GOT3 (cell line): ENCODE measurements at regions not wholly inside any gene's neighbourhood (a gene's known extent, or its start where the extent isn't known, plus 50 kb on each side); places are given as distances from the start of the nearest gene placed in this dataset.
"Not testable (repeated sequence)": the region's sequence is repeated elsewhere in the genome, so short reads cannot be mapped to it uniquely, and the experiment has no call there.

ENCODE experiments used
- DNase-seq: peaks from one replicate; lab custom pipeline; 2025; ENCODE audit warnings: mixed read lengths; lab: John Stamatoyannopoulos, UW

GRCh38 chrX:130552444-130553073, 150.8 kb downstream of the RBMX2 start:
- DNase-seq, result no peak

DNA sequence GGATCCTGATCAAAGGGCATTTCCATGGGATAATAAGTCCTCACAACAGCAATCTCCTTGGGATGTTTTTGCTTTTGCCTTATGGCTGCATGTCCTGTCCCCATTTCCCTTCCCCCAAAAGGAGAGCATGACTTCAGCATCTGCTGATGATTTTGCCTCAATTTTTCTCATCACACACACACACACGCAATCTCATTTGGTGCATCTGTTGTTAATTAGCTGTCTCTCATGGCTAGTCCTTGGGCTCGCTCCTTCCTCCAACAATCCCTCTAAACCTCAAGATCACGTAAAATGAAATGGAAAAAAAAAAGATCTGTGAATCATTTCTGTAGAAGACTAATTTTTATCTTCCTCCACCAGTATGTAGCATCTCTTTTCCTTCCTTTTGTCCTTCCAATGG, 153.6 kb downstream of the RBMX2 start:
- DNase-seq, result no peak

GRCh38 chrX:130555757-130556156, 154.0 kb downstream of the RBMX2 start:
- DNase-seq, result no peak

DNA sequence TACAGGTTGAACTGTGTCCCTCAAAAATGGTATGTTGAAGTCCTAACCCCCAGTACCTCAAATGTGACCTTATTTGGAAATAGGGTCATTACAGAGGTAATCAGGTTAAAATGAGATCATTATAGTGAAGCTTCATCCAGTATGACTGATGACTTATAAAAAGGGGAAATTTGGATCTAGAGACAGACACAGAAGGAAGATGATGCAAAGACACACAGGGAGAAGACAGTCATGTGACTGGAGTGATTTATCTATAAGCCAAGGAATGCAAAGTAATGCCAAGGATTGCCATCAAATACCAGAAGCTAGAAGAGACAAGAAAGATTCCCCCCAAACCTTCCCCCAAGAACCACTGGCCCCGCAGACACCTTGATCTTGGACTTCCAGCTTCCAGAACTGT, 155.2 kb downstream of the RBMX2 start:
- no peak for DNase-seq

DNA sequence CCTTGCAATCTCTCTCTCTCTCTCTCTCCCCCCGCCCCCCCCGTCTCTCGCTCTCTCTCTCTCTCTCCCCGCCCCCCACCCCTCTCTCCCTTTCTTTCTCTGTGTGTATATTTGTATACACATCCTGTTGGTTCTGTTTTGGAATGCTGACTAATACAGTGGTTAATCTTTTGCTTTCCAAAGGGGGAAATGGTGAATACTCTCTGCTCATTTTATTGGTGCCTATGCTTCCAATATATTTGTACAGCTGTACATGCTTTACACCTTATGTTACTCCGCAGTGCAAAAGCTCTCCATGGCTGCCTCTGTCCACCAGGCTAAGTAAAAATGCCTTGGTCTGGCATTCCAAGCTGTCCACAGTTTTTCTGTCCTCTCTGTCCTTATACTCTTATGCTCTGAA, 158.8 kb downstream of the RBMX2 start:
- DNase-seq, result no peak

DNA sequence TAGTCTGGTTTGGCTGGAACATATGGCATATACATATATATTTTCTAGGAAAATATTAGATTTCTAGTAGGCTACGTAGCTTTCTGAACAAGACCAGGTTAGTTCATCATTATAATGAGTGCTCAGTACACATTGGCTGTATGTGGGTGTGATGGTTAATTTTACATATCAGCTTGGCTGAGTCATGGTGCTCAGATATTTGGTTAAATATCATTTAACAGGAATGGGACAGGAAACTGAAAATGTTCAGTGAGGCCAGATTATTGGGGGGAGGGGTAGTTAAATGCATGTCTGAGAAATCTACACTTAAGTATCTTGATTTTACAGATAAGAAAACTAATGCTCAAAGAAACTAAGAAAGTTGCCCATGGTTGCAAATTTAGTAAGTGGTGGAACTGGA, 160.1 kb downstream of the RBMX2 start:
- no peak for DNase-seq

DNA sequence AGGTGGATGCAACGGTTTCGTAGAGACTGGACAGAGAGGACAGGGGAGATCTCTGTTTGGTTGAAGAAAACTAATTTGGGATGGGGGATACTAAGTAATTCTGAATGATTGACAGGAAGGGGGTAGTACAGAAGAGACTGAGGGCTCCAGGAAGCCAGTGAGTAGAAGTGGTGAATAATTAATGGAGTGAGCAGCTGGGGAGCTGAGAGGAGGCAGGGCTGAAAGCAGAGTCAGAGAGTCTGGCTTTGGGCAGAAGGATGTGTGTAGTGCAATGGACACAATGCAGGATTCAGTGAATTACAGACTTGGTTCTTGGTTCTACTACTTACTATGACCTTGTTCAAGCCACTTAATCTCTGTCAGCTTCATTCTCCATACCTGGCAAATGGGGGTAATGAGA, 161.7 kb downstream of the RBMX2 start:
- DNase-seq, result no peak

DNA sequence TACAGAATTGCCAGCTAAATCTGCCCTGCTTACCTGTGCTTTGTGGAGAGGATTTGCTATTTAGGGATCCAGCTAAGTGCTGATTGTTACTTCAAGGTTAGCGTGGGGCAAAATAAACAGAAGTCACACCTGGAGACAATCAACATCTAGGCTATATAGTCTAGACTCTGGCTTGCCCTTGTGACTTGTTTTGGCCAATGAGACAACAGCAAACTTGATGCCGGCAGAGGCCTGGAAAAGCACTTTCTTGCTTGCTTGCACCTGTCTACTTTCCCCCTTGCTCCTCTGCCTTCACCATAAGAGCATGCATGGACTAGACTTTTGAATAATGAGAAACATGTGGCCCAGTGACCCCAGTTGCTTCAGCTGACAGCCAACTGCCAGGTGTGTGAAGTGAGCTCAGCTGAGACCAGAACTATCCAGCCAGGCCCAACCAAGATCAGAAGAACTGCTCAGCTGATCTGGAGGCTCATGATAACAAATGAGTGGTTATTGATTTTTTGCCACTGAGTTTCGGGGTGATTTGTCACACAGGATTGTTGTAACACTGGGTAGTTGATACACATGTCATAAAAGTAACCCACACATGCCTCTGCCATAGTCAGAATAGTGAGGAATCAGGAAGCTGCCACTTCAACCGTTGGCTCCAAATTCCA, 164.4 kb downstream of the RBMX2 start:
- DNase-seq, result no peak

- not testable (repeated sequence) for DNase-seq
These were observed 171.2 kb downstream of the RBMX2 start for GRCh38 chrX:130573030-130573429.
